Breast epithelium (tissue), 3 donors: ENCODE measurements at regions not wholly inside any gene's neighbourhood (a gene's known extent, or its start where the extent isn't known, plus 50 kb on each side); places are given as distances from the start of the nearest gene placed in this dataset.

ENCODE experiments used
- CTCF ChIP-seq, 3 donors: fragments of 450-650 bp; IDR thresholded peaks; one replicate each; pipeline ENCODE4 v1.5.1; 2016 to 2017; ENCODE audit warnings: antibody characterized with exemption in 3 of 3, mild to moderate bottlenecking in 3 of 3, moderate library complexity in 3 of 3
- POLR2A ChIP-seq: fragments of 450-650 bp; IDR thresholded peaks from one replicate; pipeline ENCODE4 v1.6.1; 2016; ENCODE audit warnings: antibody characterized with exemption, mild to moderate bottlenecking, moderate library complexity
- POLR2AphosphoS5 ChIP-seq, 3 donors: sonication (generic); formaldehyde crosslinking; IDR thresholded peaks; one replicate each; pipeline ENCODE4 v1.6.1; 2017; ENCODE audit warnings: antibody characterized with exemption in 3 of 3

GRCh38 chr1:4486408-4487120 is 167.8 kb upstream of the AJAP1 start:
- TF ChIP-seq CTCF (IDR thresholded peaks at IDR 0.05) (no peak), POLR2AphosphoS5 (IDR thresholded peaks at IDR 0.05) (no peak), POLR2A (no peak)
